Renal pelvis (tissue), 1 donor: ENCODE measurements at regions not wholly inside any gene's neighbourhood (a gene's known extent, or its start where the extent isn't known, plus 50 kb on each side); places are given as distances from the start of the nearest gene placed in this dataset.
"Not testable (repeated sequence)": the region's sequence is repeated elsewhere in the genome, so short reads cannot be mapped to it uniquely, and the experiment has no call there.

Experiments used
- DNase-seq: peaks from one replicate; pipeline ENCODE4 v3.0.0-alpha.2; 2013

GRCh38 chr6:4459032-4459431, 317.2 kb upstream of the CDYL start:
- no peak for DNase-seq

- no peak for DNase-seq
Measured at GRCh38 chr6:4451718-4452117, 316.3 kb upstream of the ECI2 start.

GRCh38 chr6:4451081-4451480, 315.7 kb upstream of the ECI2 start:
- DNase-seq, result no peak

DNA sequence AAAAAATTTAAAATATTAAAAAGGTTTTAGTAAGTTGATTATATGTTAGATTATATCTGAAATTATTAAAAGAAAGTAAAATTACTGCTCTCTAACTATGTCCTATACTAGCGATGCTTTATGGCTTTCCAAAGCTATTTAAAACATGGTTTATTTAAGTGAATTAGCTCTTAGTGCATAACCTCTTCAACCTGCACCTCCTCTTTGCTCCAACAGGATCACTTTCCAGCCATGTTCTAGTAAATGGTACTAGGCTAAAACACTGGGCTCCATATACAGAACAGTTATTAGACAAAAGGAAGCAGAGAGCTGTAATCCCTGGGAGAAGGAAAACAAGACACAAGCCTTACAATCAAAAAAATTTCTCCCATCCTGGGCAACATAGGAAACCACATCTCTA, 314.9 kb upstream of the ECI2 start:
- no peak for DNase-seq

DNA sequence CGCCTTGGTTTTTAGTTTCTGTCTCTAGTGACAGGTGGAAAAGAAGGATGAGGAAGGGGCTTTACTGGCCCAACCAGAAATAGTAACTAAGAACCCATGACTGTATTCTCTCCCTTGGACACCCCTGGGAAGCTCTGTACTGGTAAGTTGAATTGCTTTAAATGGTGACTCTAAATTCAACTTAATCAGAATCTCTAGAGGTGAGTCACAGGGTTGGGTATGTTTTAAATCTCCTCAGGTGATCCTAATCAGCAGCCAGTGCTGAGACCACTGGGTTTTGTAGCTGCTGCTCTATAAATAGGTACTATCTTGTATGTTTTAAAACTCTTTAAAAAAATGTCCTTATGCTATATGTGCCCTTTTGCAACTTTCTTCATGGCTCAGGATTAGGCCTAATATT, 314.0 kb upstream of the ECI2 start:
- no peak for DNase-seq

DNA sequence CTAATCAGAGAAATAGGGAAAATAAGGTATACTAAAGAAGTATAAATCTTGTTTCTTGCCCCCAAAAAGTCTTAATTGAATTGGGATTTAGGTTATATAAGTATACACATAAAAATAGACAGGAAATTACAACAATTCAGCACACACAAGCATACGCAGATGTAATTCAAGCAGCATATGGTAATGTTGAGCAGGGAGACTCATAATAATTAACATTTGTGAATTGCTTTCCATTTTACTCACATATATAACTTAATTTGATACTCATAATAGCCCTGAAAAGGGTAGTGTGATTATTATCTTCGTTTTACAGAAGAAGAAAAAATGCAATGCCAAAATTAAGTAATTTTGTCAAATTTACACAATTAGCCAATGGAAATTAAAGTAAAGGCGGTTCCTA, 313.5 kb upstream of the ECI2 start:
- DNase-seq, result no peak

DNA sequence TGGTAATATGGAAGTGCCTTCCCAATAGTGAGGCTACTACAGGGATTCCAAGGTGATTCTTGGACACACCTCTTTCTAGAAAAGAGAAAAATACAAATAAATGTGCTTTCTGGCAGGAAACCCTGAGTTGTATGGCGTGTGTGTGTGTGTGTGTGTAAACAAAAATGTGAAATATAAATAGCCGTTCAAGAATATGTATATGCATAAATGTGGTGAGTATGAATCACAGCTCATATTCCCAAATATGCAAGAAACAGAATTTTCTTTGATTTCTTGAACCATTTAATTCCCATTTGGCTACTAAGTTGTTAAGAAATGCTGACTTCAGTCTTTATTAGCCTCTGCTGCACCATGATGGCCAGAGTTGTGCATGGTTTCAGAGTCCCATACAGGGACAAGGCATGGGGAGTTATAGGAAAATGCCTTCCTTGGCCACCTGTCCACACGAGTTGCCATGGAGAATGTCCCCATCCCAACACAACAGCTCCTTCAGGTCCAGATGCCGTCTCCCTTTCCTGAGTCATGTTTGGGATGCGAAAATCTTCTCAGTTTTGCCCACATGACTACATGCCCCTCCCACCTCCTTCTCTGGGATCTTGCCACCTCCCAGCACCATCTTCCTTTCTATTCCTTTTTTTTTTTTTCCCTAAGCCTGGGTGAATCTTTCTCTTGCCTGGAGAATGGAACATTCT, 312.4 kb upstream of the ECI2 start:
- DNase-seq, result no peak

DNA sequence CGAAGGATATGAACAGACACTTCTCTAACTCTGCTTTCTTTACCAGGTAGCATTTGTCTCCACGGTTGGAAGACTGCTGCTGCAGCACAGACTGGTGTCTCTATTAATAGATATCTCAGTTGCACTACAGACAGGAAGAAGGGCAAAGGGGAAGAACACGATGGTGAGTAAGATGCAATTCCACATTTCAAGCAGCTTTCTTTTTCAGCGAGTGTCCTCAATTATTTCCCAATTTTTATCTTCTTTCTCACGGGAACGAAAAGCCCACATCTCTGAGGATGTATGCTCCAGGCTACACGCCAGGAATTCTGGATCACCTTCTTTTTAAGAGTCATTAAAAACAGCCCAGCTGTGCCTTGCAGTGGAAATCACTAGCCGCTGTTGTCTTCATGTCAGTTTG, 311.6 kb upstream of the ECI2 start:
- no peak for DNase-seq

DNA sequence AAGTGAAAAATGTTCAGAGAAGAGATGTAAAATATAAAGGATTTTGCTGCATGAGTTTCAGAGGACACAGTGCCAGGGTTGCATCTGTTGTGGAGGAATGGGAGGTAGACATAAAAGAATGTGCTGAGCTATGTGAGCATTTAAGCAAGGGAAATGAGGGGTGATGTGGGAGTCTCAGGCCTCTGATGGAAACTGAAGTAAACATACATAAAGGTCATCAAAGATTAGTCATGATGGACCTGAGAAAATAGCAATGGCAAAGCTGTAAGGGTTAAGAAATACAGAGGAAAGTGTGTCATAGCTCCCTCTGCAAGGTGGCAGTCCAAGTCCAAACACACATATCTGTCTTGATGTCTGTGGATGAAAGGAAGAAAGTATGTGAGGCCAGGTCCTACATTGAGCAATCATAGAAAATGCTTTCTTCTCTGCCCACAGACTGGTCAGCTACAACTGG, 306.6 kb upstream of the ECI2 start:
- no peak for DNase-seq

DNA sequence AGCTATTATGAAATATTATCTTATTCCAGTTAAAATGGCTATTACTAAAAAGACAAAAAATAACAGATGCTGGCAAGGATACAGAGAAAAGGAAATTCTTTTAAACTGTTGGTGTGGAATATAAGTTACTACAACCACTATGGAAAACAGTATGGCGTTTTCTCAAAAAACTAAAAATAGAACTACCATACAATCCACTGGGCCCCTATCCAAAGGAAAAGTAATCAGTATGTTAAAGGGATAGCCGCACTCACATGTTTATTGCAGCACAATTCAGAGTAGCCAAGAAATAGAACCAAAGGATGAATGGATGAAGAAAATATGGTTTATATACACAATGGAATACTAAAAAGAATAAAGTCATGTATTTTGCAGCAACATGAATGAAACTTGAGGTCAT, 303.8 kb upstream of the ECI2 start:
- DNase-seq, result no peak

DNA sequence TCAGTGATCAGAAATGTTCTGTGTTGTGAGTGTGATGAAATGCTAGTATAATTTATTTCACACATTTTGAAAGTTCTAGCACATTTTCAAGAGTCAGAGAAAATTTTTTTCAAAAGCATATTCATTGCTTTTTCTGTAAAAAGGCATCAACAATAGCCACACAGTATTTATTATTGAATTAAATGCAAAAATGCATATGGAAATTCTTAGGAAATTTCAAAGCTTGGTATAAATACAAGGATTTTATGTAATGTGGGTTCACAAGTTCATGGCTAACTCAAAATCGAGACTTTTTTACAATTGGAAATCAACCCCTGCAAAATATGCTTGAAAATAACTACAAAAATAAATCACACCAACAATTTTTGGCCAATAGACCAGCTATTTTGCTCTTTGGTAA, 302.0 kb upstream of the ECI2 start:
- no peak for DNase-seq

GRCh38 chr6:4435981-4436445, 300.6 kb upstream of the ECI2 start:
- no peak for DNase-seq

DNA sequence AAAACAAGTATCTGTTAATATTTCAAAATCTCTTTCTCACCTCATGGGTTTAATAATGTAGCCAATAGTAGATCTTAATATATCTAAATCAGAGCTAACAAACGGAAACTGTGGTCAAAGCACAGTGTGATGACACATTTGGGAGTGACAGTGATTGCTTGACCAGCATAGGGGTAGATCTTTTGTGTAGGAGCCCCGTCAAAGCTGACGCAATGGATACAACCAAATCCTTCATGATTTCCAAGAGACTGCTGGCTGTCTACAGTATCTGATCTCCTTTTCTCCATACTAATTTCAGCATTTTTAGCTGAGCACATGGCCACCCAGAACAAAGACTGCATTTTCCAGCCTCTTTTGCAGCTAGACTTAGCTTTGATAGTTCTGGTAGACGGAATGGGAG, 299.3 kb upstream of the ECI2 start:
- DNase-seq, result no peak

- DNase-seq, result no peak
Measured at GRCh38 chr6:4433199-4433598, 297.8 kb upstream of the ECI2 start.

DNA sequence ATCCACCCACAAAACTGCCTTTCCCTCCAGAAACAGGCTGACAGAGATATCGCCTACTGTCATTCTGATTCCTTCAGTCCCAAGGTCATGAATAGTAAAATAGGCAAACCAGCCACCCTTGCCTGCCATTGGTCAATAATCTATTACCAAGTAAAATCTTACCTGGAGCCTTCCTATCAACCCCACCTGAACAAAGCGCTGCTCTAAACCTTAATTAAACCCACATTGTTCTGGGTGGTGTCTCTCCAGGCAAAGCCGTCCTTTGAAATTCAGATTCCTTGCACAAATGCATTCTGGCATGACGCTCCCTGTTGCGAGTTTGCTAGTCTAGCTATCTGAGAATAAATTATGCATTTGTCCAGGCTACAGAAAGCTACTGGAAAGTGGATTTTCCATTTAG, 291.6 kb upstream of the ECI2 start:
- DNase-seq, result no peak

GRCh38 chr6:4421837-4422236, 286.5 kb upstream of the ECI2 start:
- DNase-seq, result no peak

- DNase-seq, result no peak
Measured at GRCh38 chr6:4420160-4420865, 284.9 kb upstream of the ECI2 start.

DNA sequence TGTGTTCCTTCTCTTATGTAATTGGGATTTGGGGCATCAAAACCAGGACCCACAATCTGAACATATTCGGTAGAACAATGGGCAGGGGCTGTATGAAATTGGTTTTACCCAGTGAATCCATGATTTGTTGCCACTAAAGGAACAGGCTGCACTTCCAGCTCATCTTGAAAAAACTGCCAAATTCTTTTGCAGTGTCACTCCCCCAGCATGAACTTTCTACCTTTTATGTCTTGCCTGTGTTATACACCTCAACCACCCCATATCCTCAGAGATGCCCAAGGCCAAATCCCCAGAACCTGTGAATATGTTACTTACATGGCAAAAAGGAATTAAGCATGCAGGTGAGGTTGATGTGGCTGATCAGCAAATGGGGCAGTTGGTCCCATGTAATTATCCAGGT, 280.2 kb upstream of the ECI2 start:
- DNase-seq, result no peak

DNA sequence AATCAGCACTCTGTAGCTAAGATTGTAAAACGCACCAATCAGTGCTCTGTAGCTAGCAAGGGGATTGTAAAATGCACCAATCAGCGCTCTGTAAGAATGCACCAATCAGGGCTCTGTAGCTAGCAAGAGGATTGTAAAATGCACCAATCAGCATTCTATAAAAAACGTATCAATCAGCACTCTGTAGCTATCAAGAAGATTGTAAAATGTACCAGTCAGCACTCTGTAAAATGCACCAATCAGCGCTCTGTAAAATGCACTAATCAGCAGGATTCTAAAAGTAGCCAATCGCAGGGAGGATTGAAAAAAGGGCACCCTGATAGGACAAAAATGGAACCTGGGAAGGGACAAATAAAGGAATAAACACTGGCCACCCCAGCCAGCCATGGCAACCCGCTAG, 278.7 kb upstream of the ECI2 start:
- not testable (repeated sequence) for DNase-seq

DNA sequence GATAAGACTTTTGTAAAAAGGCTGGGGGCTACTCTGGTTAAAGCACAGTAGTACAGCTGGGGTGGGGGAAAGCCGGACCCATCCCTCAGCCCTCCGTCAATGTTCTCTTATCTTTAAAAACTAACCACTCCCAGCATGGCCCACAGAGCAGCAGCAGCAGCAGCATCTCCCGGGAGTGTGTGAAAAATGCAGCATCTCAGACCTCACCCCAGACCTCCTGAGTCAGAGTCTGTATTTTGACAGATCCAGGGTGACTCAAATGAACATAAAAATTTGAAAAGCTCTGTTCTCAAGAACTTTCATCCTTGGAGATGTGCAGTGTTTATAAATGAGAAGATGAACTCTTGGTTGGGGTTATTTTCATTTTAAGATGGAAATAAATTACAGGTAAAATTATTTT, 277.7 kb upstream of the ECI2 start:
- no peak for DNase-seq

- DNase-seq, result no peak
Measured at GRCh38 chr6:4412488-4412887, 277.1 kb upstream of the ECI2 start.

DNA sequence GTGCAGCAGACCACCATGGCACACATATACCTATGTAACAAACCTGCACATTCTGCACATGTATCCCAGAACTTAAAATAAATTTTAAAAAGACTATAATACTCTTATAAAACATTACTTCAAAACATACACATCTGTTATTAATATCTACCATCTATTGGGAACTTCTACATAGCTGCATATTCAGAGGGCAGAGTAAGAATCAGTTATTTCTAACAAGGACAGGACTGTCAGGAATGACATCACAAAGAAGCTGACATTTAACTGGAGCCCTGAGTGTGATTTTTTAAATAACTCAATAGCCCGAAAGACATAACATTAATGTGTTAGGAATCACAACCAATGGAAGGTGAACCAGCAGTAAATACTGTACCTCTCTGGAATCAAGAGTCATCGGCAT, 276.7 kb upstream of the ECI2 start:
- DNase-seq, result no peak

GRCh38 chr6:4407710-4408109, 272.3 kb upstream of the ECI2 start:
- DNase-seq, result not testable (repeated sequence)
